ENCODE measurements at regions not wholly inside any gene's neighbourhood (a gene's known extent, or its start where the extent isn't known, plus 50 kb on each side); places are given as distances from the start of the nearest gene placed in this dataset.

DNA sequence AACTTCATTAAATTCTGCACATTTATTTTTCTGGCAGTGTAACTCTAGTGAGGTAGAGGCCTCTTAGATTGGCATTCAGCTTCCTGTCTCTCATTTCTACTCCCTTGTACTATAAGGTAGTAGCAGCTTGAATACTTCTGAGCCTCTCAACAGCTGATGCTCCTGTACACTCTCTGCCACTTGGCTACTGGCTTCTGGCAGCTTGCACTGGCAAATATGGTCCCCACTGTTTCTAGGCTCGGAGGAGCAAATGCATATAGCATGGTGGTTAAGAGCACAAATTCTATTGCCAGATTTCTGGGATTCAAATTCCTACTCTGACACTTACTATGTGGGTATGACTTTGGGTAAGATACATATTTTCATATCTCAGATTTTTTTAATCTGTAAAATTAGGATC, 292.8 kb upstream of the ADGRB3 start:
- TF ChIP-seq, protein P1, sequence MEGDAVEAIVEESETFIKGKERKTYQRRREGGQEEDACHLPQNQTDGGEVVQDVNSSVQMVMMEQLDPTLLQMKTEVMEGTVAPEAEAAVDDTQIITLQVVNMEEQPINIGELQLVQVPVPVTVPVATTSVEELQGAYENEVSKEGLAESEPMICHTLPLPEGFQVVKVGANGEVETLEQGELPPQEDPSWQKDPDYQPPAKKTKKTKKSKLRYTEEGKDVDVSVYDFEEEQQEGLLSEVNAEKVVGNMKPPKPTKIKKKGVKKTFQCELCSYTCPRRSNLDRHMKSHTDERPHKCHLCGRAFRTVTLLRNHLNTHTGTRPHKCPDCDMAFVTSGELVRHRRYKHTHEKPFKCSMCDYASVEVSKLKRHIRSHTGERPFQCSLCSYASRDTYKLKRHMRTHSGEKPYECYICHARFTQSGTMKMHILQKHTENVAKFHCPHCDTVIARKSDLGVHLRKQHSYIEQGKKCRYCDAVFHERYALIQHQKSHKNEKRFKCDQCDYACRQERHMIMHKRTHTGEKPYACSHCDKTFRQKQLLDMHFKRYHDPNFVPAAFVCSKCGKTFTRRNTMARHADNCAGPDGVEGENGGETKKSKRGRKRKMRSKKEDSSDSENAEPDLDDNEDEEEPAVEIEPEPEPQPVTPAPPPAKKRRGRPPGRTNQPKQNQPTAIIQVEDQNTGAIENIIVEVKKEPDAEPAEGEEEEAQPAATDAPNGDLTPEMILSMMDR (IDR thresholded peaks at IDR 0.05): no peak
- TF ChIP-seq ZFX (IDR thresholded peaks at IDR 0.05; ENCODE audit: borderline replicate concordance): no peak
